ENCODE measurements at regions not wholly inside any gene's neighbourhood (a gene's known extent, or its start where the extent isn't known, plus 50 kb on each side); places are given as distances from the start of the nearest gene placed in this dataset.

- Histone ChIP-seq H3K36me3 (no peaks in the 10 kb centered on the region), H3K4me1 (peaks cover 0 to 12% (median 9%) of the 10 kb centered on the region in 4 donors), H3K27ac (no peak overlapping the region), H3K4me3 (no peak overlapping the region), H3K9me3 (no peaks in the 10 kb centered on the region), H3K27me3 (peaks cover 4% of the 10 kb centered on the region)
- WGBS, 2 donors (ENCODE audit: low coverage in 1 of 2) = 78 to 83% methylated on average over 2 of the region's 2 CpGs
- intact Hi-C loops (cut with DNase I; ENCODE audit: low total_unique reads) (no loop called here), in situ Hi-C loops (cut with MboI; ENCODE audit: low pct_ligation_motif_present in 1 of 4, low pct_unique_long_range_greater_than_20kb in 1 of 4, low sequenced_read_pairs in 3 of 4) (loop anchor here (10.0 to 25.0 kb wide), 6 partner anchors 144 to 1169 kb away; no protein-coding TSS in a partner anchor)
- TF ChIP-seq CTCF (IDR thresholded peaks at IDR 0.05) (no peak), POLR2AphosphoS5 (IDR thresholded peaks at IDR 0.05) (no peak), POLR2A (IDR thresholded peaks at IDR 0.05) (no peak), EP300 (IDR thresholded peaks at IDR 0.05; ENCODE audit: low read depth) (no peak)
- DNase-seq = no peak
These were observed 67.1 kb upstream of the TAPT1 start for GRCh38 chr4:16293210-16293838.

GRCh38 chr4:16292585-16292984 is 66.3 kb upstream of the TAPT1 start:
- peaks cover 0 to 12% (median 9%) of the 10 kb centered on the region in 4 donors for H3K4me1 ChIP-seq
- H3K27ac ChIP-seq = no peak overlapping the region
- intact Hi-C loops (cut with DNase I; ENCODE audit: low total_unique reads) (no loop called here), in situ Hi-C loops (cut with MboI; ENCODE audit: low pct_ligation_motif_present in 1 of 4, low pct_unique_long_range_greater_than_20kb in 1 of 4, low sequenced_read_pairs in 3 of 4) (loop anchor here (10.0 to 25.0 kb wide), 6 partner anchors 145 to 1170 kb away; no protein-coding TSS in a partner anchor)
- no peaks in the 10 kb centered on the region for H3K36me3 ChIP-seq
- no peaks in the 10 kb centered on the region for H3K9me3 ChIP-seq
- DNase-seq = no peak
- no peak for TF ChIP-seq CTCF (IDR thresholded peaks at IDR 0.05)
- TF ChIP-seq EP300 (IDR thresholded peaks at IDR 0.05; ENCODE audit: low read depth) = no peak
- no peak for TF ChIP-seq POLR2A (IDR thresholded peaks at IDR 0.05)
- no peak for TF ChIP-seq POLR2AphosphoS5 (IDR thresholded peaks at IDR 0.05)
- H3K4me3 ChIP-seq = no peak overlapping the region
- peaks cover 11% of the 10 kb centered on the region for H3K27me3 ChIP-seq
- 82 to 89% methylated on average over 3 to 7 of the region's 7 CpGs for WGBS, 2 donors (ENCODE audit: low coverage in 1 of 2)

GRCh38 chr4:16290681-16291420 is 64.6 kb upstream of the TAPT1 start:
- 34 to 49% methylated on average over 5 to 8 of the region's 8 CpGs for WGBS, 2 donors (ENCODE audit: low coverage in 1 of 2)
- TF ChIP-seq POLR2A (IDR thresholded peaks at IDR 0.05) (no peak), CTCF (IDR thresholded peaks at IDR 0.05) (no peak), POLR2AphosphoS5 (IDR thresholded peaks at IDR 0.05) (no peak), EP300 (IDR thresholded peaks at IDR 0.05; ENCODE audit: low read depth) (no peak)
- Histone ChIP-seq H3K36me3 (no peaks in the 10 kb centered on the region), H3K27me3 (peaks cover 16% of the 10 kb centered on the region), H3K4me3 (no peak overlapping the region), H3K9me3 (no peaks in the 10 kb centered on the region), H3K27ac (no peak overlapping the region), H3K4me1 (peaks cover 0 to 12% (median 9%) of the 10 kb centered on the region in 4 donors)
- intact Hi-C loops (cut with DNase I; ENCODE audit: low total_unique reads) (no loop called here), in situ Hi-C loops (cut with MboI; ENCODE audit: low pct_ligation_motif_present in 1 of 4, low pct_unique_long_range_greater_than_20kb in 1 of 4, low sequenced_read_pairs in 3 of 4) (loop anchor here (10.0 to 25.0 kb wide), 6 partner anchors 146 to 1171 kb away; no protein-coding TSS in a partner anchor)
- no peak for DNase-seq

- TF ChIP-seq CTCF (IDR thresholded peaks at IDR 0.05) (peak; percentile 51 to 62 (median 56)), POLR2AphosphoS5 (IDR thresholded peaks at IDR 0.05) (no peak), EP300 (IDR thresholded peaks at IDR 0.05; ENCODE audit: low read depth) (no peak)
- 3 to 4% methylated on average over 3 to 4 of the region's 4 CpGs for WGBS, 2 donors (ENCODE audit: low coverage in 1 of 2)
- intact Hi-C loops (cut with DNase I; ENCODE audit: low total_unique reads) = no loop called here
- peaks cover 0 to 12% (median 9%) of the 10 kb centered on the region in 4 donors for H3K4me1 ChIP-seq
- in situ Hi-C loops (cut with MboI; ENCODE audit: low pct_ligation_motif_present in 1 of 4, low pct_unique_long_range_greater_than_20kb in 1 of 4, low sequenced_read_pairs in 3 of 4) = loop anchor here (10.0 to 25.0 kb wide), 6 partner anchors 147 to 1172 kb away; no protein-coding TSS in a partner anchor
- H3K27me3 ChIP-seq = peaks cover 16% of the 10 kb centered on the region
- no peaks in the 10 kb centered on the region for H3K9me3 ChIP-seq
- DNase-seq = no peak
- no peak overlapping the region for H3K4me3 ChIP-seq
- H3K36me3 ChIP-seq = no peaks in the 10 kb centered on the region
- no peak overlapping the region for H3K27ac ChIP-seq
These were observed 63.8 kb upstream of the TAPT1 start for GRCh38 chr4:16289897-16290554.

Data from transverse colon (tissue), 4 donors.